Limb (tissue), 2 donors: ENCODE measurements at regions not wholly inside any gene's neighbourhood (a gene's known extent, or its start where the extent isn't known, plus 50 kb on each side); places are given as distances from the start of the nearest gene placed in this dataset.

ENCODE experiments used
- DNase-seq, 2 donors: peaks; one replicate each; pipeline ENCODE4 v3.0.0-alpha.2; 2016; ENCODE audit errors: extremely low spot score in 2 of 2

DNA sequence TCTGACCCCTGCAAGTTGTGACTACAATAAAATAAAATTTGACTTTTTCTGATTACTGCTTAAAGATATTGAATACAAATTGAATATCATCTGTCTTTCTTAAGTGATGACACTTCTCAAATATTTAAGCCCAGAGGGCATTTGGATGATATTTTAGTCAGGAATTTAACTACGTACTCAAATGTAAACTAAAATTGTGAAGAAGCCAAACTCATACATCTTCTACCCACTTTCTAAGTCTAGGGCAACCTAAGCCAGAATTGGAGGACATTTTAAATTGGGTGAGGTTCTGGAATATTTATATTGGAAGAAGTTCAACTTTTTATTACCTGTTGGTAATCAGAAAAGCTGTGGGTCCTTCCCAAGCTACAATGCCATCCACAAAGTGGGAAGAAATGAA is 149.1 kb upstream of the WDR11 start:
- no peak for DNase-seq

DNA sequence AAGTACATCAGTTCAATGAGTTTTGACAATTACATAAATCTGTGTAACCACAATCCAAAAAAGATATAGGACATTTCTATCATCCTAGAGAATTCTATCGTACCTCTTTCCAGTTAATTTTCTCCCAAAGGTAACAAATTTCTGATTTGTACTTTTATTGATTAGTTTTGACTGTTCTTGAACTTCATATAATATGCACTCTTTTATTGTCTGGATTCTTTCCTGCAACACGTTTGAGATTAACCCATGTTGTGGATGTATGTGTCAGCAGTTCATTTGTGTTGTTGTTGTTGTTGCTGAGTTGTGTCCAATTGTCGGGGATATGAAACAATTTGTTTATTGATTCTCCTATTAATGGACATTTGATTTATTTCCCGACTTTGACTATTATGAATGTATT is 145.9 kb upstream of the WDR11 start:
- no peak for DNase-seq

DNA sequence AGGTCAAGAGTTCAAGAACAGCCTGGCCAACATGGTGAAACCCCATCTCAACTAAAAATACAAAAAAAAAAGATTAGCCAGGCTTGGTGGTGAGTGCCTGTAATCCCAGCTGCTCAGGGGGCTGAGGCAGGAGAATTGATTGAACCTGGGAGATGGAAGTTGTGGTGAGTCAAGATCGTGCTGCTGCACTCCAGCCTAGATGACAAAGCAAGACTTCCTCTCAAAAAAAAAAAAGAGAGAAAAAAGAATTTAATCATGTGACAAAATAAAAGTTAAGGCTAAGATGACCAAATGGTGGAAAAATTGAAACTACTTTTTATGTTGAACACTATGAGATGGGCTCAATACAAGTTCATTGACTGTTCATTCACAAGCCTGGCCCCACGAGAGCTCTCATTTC is 141.1 kb upstream of the WDR11 start:
- no peak for DNase-seq

DNA sequence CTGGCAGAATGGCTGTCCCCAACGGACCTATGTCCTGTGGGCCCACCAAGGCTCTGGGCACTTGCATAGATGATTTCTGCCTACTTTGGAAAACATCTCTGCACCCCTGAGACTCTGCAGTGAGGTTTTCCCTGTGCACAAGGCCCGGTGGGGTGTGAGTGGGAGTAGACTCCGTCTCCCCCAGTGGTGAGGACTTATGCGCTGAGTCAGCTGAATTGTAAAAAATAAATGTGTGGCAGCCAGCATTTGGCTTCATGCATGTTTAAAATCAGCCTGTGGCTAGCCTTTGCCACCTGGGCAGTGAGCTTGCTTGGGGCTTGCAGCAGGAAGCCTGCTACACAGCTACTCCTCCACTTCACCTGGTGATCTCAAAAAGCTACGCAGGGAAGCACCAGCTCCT is 139.3 kb upstream of the WDR11 start:
- no peak for DNase-seq

DNA sequence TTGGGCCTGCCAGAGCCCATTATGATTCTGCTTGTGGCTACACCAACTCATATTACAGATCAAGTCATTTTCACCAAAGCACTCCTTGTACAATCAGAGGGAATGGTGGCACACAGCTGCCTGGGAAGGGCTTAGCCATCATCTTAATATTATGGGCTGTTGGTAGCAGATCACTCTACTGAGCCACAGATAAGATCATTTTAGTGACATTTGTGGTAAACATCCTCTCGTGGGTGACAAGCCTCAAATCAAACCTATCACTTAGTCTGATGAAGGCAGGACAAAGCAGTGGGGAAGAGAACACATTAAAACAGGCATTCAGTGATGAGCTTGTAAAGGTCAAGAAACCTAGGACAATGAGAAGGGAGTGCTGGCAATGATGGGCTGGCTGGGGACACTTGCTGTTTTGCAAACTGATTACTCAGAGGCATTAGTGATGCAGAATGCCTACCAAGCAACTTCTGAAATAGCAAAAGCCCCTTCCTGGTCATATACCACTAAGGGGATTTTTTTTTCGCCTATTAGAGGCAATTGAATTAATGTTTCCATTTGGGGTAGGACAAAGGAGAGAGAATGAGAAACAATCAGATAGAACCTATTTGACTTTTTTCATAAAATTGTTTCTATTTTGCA is 137.5 kb upstream of the WDR11 start:
- DNase-seq = no peak

DNA sequence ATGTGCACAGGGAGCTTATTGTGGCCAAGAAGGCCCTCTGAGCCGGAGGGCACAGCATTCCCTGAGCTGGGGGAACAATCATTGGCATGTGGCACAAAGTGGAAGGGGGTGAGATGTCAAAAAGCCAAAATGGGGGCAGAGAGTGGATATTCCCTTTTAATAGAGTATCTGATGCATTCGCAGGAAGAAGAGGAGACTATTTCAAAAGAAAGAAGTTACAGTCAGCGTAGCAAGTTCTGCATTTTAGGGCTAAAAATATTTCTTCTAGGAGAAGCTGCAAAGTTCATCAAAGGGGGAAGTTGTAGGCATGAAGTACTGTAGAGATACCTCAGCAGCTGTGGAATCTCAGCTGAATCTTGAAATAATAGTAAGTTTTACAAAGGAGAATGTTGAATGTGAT is 136.0 kb upstream of the WDR11 start:
- no peak for DNase-seq

DNA sequence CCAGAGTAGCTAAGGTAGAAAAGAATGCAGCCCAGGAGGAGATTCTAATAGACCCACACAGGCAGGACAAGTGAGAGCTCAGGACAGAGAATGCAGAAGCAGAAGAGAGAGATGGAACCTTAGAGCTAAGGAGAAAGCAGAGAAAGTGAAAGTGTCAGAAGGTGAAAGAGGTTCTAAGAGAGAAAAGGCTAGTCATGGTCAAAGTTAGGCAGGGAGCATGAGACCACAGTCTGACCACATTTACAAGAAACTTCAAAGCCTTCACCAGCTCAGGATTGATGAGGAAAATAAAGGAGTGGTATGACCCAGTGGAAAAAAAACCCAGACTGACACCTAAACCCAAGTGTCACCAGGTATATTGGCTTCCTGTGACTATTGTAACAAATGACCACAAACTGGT is 131.8 kb upstream of the WDR11 start:
- no peak for DNase-seq

DNA sequence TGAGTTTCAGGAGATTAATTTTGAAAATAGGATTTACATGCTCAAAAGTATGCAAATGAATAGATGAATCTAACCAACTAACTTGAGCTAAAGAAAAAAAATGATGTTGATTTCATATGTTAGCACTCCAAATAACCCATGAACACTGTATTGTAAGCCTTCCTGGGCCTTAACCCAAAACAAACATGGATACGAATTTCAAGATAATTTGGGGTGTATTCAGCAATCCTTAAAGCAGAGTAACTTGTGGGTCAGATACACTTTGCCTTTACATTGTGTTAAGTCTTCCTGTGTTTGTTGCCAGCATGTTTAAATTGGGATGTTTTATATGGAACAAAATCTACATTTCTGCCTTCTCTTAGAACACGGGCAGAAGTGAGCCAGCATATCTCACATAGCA is 124.2 kb upstream of the WDR11 start:
- DNase-seq = no peak

DNA sequence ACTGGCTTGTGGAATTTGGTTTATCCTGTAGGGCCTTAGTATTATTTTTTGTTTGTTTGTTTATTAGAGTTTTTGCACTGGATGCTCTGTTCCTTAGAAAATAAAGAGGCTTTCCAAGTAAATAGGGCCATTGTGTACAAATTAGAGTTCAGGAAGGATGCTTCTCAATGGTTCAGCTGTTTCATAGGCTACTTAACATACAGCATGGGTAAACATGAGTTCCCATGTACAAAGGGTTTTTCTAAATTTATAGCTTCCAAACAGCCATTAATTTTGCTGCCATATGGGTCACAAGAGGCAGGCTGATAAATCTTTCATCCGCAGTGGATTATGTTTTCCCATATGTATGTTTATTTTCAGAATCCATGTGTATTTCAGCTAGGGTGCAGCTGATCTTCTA is 121.6 kb upstream of the WDR11 start:
- no peak for DNase-seq

DNA sequence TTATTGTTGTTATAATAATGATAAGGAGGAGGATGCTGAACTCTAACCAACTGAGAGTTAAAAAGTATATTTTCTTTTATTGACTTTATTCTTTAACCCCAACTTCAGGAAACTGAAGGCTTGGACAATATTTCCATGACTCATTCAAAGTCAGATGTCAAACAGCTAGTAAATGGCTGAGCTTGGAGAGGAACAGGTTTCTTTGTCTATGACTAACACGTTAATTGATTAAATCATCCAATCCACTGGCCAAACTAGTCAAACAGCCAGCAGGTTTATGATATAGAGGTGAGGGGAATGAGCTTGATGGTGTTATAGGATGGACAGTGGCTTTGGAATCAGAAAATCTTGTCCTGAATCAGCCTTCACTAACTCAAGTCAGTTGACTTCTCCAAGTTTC is 119.1 kb upstream of the WDR11 start:
- DNase-seq = no peak

DNA sequence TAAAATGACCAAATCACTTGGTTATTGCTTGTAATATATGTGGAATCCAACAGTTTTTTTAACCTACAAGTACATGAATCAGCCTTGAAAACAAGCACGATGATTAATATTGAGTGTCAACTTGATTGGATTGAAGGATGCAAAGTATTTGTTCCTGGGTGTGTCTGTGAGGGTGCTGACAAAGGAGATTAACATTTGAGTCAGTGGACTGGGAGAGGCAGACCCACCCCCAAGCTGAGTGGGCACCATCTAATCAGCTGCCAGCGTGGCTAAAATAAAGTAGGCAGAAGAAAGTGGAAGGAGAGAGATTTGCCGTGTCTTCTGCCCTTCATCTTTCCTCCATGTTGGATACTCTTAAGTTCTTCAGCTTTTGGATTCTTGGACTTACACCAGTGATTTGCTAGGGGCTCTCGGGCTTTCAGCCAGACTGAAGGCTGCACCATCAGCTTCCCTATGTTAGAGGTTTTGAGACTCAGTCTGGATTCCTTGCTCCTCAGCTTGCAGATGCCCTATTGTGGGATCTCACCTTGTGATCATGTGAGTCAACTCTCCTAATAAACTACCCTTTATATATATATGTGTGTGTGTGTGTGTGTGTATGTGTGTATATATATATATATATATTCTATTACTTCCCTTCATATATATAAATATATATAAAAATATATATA is 118.4 kb upstream of the WDR11 start:
- no peak for DNase-seq

DNA sequence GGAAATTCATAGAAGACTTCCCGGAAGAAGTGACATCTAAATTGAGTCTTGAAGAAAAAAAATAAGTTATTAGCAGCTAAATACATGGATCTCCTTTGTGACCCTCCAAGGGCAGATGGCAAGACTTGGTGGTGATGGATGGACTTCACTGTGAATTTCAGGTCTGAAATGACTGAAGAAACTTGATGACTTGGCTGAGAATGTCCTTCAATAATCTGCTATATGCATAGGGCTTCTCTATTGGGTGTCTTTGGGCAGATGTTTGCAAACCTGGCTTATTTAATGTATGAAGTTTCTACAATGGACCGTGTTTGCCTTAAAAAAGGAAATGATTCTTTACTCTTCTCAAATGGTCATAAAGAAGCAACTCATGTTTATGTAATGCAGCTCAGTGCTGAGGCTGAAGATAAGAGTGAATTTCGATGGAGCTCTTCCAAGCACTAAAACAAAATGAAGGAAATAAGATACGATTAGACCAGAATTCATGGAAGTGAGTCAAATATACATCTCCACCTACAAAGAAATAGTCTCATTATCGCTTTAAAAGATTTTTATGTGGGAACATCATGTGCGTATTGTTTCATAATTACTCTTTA is 116.6 kb upstream of the WDR11 start:
- no peak for DNase-seq

DNA sequence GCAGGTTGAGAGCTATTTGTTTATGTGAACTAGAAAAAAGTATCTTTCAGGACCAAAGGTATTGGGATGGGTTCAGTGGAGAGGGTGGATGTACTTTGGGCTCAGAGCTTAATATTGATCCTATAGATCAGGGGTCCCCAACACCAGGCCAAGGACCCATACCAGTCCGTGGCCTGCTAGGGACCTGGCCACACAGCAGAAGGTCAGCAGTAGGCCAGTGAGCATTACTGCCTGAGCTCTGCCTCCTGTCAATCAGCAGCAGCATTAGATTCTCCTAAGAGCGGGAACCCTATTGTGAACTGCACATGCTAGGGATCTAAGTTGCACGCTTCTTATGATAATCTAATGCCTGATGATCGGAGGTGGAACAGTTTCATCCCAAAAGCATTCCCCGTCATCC is 115.8 kb upstream of the WDR11 start:
- DNase-seq = no peak

DNA sequence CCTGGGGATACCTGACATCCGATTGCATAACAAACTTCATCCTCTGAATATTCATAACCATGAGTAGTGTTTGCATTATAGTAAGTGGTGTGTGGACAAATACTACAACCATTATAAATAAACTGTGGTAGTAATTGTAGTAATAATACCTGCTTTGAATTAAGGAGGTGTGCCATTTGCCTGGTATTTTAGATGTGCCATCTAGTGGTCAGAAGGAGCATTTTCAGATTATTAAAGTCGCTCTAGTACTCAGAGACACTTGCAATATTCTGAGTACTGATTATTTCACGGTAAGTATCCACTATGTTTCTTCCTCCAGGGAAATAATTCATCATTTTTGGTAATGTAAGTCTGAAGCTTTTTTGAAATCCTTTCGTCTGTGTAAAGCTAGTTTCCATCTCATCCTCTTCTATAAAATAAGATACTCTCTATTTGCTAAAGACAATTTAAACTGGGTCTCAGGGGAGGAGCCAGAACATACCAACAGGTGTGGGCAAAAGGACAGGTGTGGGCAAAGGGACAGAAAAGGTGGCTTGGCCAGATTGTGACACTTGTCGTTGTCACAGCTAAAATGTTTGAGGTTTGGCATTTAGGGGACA is 115.3 kb upstream of the WDR11 start:
- DNase-seq = peak in 1 of 2 donors; percentile 17

DNA sequence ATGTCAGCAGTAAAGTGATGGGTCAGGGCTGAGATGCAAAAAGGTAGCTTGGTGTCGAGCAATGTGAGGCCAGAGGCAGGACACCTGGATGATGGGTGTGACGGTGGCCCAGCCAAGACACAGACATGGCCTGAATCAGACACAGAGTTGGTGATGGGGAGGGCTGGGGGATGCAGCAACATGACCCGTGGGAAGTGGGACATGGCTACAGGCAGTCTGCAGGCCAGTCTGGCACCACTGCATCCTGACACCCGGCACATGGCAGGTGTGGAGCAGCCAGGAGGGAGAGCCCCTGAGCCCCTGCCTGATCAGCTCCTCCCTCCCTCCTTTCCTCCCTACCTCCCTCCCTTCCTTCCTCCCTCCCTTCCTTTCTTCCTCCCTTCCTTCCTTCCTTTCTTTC is 114.8 kb upstream of the WDR11 start:
- no peak for DNase-seq

DNA sequence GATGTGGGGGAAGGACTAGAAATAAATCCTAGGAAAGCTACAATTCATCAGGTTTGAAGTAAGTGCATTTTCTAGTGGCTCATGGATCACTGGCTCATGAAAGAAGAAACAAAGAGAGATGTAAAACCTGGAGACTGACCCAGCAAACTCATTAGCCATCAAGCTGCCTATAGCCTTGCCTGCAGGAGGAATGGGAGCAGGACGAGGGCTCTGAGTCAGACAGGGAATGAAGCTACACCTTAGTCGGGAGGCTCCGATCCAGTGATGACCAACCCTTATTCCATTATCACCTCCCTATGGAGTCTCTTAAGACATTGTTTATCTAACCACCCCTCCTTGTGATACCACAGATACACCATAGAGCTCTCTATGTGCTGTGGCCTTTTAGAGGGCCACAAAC is 112.5 kb upstream of the WDR11 start:
- DNase-seq = no peak

DNA sequence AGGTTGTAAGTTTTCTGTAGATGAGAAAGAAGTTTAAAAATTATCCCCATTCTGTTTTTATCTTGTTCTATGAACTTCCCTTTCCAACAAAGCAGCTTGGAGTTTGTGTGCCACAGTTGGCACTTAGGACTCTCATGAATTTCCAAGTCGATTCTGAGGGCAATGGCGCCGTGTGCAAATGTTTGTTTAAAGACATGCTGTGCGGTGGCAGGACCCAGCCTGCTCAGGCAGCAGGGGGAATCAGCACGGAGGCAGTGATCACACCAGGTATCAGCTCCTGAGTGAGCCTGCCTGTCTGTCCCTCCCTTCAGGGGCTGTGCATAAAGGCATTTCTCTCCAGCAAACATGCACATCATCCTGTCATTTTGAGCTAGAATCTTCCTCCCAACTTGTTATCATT is 109.8 kb upstream of the WDR11 start:
- DNase-seq = no peak

DNA sequence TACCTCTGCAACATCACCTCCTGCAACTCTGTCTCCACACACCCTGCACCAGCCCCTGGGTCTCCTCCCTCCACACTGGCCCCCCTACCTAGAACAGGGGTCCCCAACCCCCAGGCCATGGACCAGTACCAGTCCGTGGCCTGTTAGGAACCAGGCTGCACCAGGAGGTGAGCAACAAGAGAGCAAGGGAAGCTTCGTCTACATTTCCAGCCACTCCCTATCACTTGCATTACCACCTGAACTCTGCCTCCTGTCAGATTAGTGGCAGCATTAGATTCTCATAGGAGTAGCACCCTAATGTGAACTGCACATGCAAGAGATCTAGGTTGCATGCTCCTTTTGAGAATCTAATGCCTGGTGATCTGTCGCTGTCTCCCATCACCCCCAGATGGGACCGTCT is 108.8 kb upstream of the WDR11 start:
- no peak for DNase-seq

DNA sequence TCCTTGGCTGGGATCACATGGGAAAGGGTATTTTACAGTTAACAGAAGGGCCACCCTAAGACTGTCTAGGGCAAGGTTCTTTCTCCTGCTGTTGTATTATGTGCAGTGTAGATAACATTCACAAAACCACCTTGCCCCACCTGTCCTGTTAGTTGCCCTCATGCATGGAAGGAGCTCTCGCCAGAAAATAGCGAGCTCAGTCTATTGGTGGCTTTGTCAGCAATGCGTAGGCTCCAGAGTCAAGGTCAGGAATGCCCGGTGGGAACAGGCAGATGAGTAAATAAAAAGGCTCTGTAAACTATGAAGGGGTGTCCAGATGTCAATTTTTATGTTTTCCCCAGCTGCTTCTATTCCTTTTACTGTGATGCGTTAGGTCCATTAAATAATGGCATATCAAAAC is 107.1 kb upstream of the WDR11 start:
- DNase-seq = no peak

DNA sequence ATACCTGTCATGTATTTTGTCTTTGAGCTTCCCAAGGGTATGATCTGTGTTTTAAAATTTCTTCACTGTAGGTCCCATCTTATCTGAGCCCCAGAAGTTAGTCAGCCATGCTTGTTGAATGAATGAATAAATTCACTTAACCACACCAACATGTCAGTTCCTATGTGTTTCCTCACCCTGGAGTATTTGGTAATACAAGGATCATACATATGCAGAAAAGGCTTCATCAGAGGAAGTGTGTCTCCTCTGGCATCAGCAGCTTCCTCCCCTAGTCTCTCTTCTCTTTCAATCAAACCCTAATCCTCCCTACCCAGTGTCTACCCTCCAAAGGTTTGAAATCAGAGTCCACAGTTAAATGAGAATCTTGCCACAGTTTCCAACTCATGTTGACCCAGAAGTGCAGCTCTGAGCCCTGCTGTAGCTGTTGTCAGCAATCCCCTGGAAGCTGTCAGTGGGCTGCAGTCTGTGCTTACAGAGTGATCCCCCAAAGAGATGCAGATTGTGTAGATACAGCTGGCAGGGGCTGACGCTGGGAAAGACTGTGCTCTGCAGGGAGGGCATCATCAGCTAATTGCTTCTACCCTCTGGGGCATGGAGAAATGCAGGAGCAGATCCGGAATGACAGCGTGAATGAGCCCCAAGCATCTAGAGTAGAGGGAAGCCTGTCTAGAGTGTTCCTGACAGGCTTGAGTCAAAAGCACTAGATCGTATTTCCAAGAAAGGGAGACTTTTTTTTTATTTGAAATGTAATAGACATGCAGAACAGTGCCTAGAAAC is 105.0 kb upstream of the WDR11 start:
- no peak for DNase-seq

DNA sequence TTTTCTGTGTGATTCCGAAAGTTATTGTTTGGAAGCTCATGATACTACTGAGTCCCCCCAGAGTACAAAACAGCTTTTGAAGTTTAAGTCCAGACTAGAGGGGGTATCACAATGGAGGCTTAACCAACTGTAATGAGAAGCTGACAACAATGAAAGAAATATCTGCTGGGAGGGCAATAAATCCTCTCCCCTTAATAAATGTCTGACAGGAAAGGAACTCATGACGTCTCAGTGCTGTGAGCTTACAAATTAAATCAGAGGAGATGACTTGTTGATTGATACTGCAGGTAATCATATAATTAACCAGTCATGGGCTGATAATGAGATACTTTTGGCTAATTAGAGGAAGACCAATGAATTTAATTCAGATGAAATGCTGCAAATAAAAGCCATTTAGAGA is 102.6 kb upstream of the WDR11 start:
- no peak for DNase-seq

DNA sequence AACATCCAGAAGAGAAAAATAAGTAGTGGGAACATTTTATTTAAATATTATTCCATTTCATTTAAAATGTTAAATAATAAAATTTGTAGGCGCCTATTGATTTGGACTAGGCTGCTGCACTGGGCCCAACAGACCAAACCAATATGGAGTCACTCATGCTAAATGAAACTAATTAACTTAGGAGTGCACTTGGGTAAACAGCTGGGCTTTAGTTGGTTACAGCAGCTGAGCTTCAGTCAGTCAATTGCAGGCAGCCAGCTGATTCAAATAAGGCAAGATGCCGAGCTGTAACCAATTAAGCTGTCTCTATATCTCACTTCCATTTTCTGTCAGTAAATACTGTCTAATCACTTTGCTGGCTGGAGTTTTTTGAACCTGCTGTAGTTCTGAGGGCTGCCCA is 102.1 kb upstream of the WDR11 start:
- no peak for DNase-seq
